ENCODE measurements at regions not wholly inside any gene's neighbourhood (a gene's known extent, or its start where the extent isn't known, plus 50 kb on each side); places are given as distances from the start of the nearest gene placed in this dataset.

DNA sequence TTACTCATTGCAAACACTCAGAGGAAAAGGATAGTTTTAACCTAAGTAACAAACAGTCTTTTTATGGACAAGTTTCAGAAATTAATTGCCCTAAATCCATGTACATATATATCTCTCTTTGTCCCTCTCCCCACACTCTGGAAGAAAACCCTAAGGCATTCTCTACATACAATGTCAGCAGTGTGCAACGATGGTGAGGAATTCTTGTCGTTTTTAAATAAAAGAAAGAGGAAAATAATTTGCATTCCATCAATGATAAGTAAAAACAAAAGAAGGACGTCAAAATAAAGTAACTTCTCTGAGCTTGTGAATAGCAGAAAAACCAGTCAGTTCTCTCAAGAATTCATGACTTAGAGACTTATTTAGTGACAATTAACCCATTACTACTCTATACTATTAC, 550.5 kb upstream of the DIPK2B start:
- ATAC-seq (no peak), DNase-seq (ENCODE audit: low read depth, low spot score) (no peak)
- no peaks in the 10 kb centered on the region for H3K9me3 ChIP-seq (ENCODE audit: control insufficient read depth, insufficient read depth, low read depth, low read length)
- in situ Hi-C loops (cut with HindIII; ENCODE audit: low pct_unique_long_range_greater_than_20kb, low sequenced_read_pairs) (no loop called here), intact Hi-C loops (cut with micrococcal nuclease; ENCODE audit: unreplicated experiment) (loop anchor here (5.0 kb wide), 1 partner anchor 429 kb away; no protein-coding TSS in a partner anchor)
- ChIA-PET CTCF (no interaction called here), POLR2A (no interaction called here)
- TF ChIP-seq POLR2AphosphoS5 (IDR thresholded peaks at IDR 0.05; ENCODE audit: low read depth, low read length) (no peak), SIN3A (IDR thresholded peaks at IDR 0.05; ENCODE audit: borderline replicate concordance, insufficient read depth, low read depth, low read length) (no peak), TCF7L2 (IDR thresholded peaks at IDR 0.05; ENCODE audit: low read depth, low read length) (no peak), REST (IDR thresholded peaks at IDR 0.05; ENCODE audit: insufficient read depth in 1 of 2, low read depth in 2 of 2, low read length in 1 of 2) (no peak)
- TF ChIP-seq, protein P1, sequence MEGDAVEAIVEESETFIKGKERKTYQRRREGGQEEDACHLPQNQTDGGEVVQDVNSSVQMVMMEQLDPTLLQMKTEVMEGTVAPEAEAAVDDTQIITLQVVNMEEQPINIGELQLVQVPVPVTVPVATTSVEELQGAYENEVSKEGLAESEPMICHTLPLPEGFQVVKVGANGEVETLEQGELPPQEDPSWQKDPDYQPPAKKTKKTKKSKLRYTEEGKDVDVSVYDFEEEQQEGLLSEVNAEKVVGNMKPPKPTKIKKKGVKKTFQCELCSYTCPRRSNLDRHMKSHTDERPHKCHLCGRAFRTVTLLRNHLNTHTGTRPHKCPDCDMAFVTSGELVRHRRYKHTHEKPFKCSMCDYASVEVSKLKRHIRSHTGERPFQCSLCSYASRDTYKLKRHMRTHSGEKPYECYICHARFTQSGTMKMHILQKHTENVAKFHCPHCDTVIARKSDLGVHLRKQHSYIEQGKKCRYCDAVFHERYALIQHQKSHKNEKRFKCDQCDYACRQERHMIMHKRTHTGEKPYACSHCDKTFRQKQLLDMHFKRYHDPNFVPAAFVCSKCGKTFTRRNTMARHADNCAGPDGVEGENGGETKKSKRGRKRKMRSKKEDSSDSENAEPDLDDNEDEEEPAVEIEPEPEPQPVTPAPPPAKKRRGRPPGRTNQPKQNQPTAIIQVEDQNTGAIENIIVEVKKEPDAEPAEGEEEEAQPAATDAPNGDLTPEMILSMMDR (IDR thresholded peaks at IDR 0.05) = no peak
- no TSS peak for BruUV-seq (replicated peaks)
- H3K4me3 ChIP-seq (ENCODE audit: low read depth in 2 of 2, low read length in 2 of 2) = no peak overlapping the region
- no peak overlapping the region; the same call in 1 of the 2 replicates for H3K27ac ChIP-seq (ENCODE audit: low read length)
- peaks cover 2% of the 10 kb centered on the region; the same call in 1 of the 2 replicates for H3K36me3 ChIP-seq (ENCODE audit: control insufficient read depth, insufficient read depth, low read length)
- no peaks in the 10 kb centered on the region for H3K27me3 ChIP-seq (ENCODE audit: control insufficient read depth, insufficient read depth, low read length)
- peaks cover 40% of the 10 kb centered on the region for H3K4me1 ChIP-seq (ENCODE audit: control insufficient read depth, insufficient read depth, low read length)

DNA sequence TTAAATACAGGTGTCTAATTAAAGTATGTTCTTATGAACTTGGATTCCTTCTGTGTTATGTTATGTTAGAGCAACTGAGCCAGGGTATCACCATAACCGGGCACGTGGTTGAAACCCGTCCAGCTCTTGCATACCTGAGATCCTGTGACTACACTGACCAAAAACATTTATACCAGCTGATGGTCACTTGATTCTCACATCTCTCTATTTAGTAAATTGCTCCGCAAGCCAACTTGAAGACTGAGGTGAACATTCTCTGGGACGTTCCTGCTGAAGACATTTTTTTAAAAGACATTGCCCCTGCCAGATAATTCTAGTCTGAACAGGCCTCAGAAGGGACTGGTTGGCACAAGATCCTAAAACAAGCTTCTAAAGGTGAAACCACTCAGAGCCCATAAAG, 550.0 kb upstream of the DIPK2B start:
- Histone ChIP-seq H3K9me3 (ENCODE audit: control insufficient read depth, insufficient read depth, low read depth, low read length) (no peaks in the 10 kb centered on the region), H3K36me3 (ENCODE audit: control insufficient read depth, insufficient read depth, low read length) (peaks cover 4% of the 10 kb centered on the region; the same call in 1 of the 2 replicates), H3K27ac (ENCODE audit: low read length) (no peak overlapping the region), H3K4me1 (ENCODE audit: control insufficient read depth, insufficient read depth, low read length) (peaks cover 36% of the 10 kb centered on the region), H3K27me3 (ENCODE audit: control insufficient read depth, insufficient read depth, low read length) (no peaks in the 10 kb centered on the region), H3K4me3 (ENCODE audit: low read depth in 2 of 2, low read length in 2 of 2) (no peak overlapping the region)
- TF ChIP-seq REST (IDR thresholded peaks at IDR 0.05; ENCODE audit: insufficient read depth in 1 of 2, low read depth in 2 of 2, low read length in 1 of 2) = no peak
- no peak for TF ChIP-seq SIN3A (IDR thresholded peaks at IDR 0.05; ENCODE audit: borderline replicate concordance, insufficient read depth, low read depth, low read length)
- TF ChIP-seq POLR2AphosphoS5 (IDR thresholded peaks at IDR 0.05; ENCODE audit: low read depth, low read length) = no peak
- TF ChIP-seq TCF7L2 (IDR thresholded peaks at IDR 0.05; ENCODE audit: low read depth, low read length) = no peak
- TF ChIP-seq, protein P1 (IDR thresholded peaks at IDR 0.05) = no peak
- ATAC-seq (no peak), DNase-seq (ENCODE audit: low read depth, low spot score) (no peak)
- in situ Hi-C loops (cut with HindIII; ENCODE audit: low pct_unique_long_range_greater_than_20kb, low sequenced_read_pairs) (no loop called here), intact Hi-C loops (cut with micrococcal nuclease; ENCODE audit: unreplicated experiment) (loop anchor here (5.0 kb wide), 1 partner anchor 428 kb away; no protein-coding TSS in a partner anchor)
- no TSS peak for BruUV-seq (replicated peaks)
- ChIA-PET POLR2A (no interaction called here), CTCF (no interaction called here)

Data from Panc1 (cell line).